ENCODE measurements at regions not wholly inside any gene's neighbourhood (a gene's known extent, or its start where the extent isn't known, plus 50 kb on each side); places are given as distances from the start of the nearest gene placed in this dataset.
A peak's percentile ranks its signal among the peaks of the same experiment; 100 is the strongest.
"Not testable (repeated sequence)": the region's sequence is repeated elsewhere in the genome, so short reads cannot be mapped to it uniquely, and the experiment has no call there.

DNA sequence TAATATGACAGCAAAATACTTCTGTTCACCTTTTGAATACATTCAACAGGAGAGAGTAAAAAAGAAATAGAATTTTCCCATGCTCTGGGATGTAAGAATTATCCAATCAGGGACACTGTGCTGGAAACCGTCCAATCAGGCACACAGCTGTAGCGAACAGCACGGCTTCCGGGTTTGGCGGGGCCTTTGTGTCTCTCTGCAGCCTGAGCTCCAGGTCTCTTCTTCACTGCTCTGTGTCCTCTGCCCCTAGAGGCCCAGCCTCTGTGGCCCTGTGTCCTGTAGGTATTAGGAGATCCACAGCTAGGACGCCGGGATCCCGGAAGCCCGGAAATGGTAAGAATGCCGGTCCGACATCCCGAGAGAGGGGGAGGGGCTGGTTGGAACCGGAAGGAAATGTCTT, 92.7 kb downstream of the ZNF737 start:
- 91 to 97% (median 95%) methylated on average over 12 to 13 of the region's 13 CpGs for WGBS, 5 donors
- H3K4me3 ChIP-seq, result no peak overlapping the region
- intact Hi-C loops (cut with DNase I; ENCODE audit: low total_unique reads), result no loop called here

DNA sequence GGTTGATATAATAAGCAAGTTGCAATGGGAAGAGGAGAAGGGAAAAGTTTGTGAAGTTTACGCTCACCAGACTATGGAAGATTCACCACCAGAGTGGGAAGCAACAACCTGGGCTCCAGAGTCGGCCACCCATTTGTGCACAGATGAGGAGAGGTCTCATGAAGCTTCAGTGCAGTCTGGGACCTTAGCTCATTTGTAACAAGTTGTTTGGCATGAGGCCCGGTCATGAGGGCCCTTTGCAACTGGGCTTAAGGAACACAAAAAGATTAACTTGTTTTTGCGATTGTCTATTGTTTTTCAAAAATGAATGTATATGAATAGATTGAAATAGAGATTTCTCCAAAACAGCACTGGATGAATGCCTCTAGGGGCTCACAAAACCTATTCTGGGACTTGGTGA, 94.2 kb downstream of the ZNF737 start:
- intact Hi-C loops (cut with DNase I; ENCODE audit: low total_unique reads), result no loop called here
- Histone ChIP-seq H3K9me3 (peaks cover 0 to 27% (median 11%) of the 10 kb centered on the region in 4 donors), H3K4me3 (no peak overlapping the region), H3K27me3 (no peaks in the 10 kb centered on the region), H3K4me1 (peaks cover 0 to 8% (median 0%) of the 10 kb centered on the region in 4 donors), H3K27ac (no peak overlapping the region), H3K36me3 (no peaks in the 10 kb centered on the region)
- TF ChIP-seq EP300 (IDR thresholded peaks at IDR 0.05), result no peak
- no peak for TF ChIP-seq POLR2AphosphoS5 (IDR thresholded peaks at IDR 0.05)
- TF ChIP-seq POLR2A (IDR thresholded peaks at IDR 0.05), result no peak
- TF ChIP-seq, protein P1, sequence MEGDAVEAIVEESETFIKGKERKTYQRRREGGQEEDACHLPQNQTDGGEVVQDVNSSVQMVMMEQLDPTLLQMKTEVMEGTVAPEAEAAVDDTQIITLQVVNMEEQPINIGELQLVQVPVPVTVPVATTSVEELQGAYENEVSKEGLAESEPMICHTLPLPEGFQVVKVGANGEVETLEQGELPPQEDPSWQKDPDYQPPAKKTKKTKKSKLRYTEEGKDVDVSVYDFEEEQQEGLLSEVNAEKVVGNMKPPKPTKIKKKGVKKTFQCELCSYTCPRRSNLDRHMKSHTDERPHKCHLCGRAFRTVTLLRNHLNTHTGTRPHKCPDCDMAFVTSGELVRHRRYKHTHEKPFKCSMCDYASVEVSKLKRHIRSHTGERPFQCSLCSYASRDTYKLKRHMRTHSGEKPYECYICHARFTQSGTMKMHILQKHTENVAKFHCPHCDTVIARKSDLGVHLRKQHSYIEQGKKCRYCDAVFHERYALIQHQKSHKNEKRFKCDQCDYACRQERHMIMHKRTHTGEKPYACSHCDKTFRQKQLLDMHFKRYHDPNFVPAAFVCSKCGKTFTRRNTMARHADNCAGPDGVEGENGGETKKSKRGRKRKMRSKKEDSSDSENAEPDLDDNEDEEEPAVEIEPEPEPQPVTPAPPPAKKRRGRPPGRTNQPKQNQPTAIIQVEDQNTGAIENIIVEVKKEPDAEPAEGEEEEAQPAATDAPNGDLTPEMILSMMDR (IDR thresholded peaks at IDR 0.05), result no peak
- WGBS, 5 donors, result 72 to 78% (median 72%) methylated on average over 4 of the region's 4 CpGs
- DNase-seq, result no peak

More for the DNA sequence above, 92.7 kb downstream of the ZNF737 start:
- Histone ChIP-seq H3K36me3 (no peaks in the 10 kb centered on the region), H3K9me3 (peaks cover 0 to 39% (median 16%) of the 10 kb centered on the region in 4 donors), H3K27me3 (no peaks in the 10 kb centered on the region), H3K4me1 (peaks cover 0 to 8% (median 0%) of the 10 kb centered on the region in 4 donors), H3K27ac (no peak overlapping the region)
- TF ChIP-seq POLR2AphosphoS5 (IDR thresholded peaks at IDR 0.05) (no peak), POLR2A (IDR thresholded peaks at IDR 0.05) (no peak), EP300 (IDR thresholded peaks at IDR 0.05) (no peak)
- TF ChIP-seq, protein P1 (IDR thresholded peaks at IDR 0.05), result no peak
- no peak for DNase-seq

DNA sequence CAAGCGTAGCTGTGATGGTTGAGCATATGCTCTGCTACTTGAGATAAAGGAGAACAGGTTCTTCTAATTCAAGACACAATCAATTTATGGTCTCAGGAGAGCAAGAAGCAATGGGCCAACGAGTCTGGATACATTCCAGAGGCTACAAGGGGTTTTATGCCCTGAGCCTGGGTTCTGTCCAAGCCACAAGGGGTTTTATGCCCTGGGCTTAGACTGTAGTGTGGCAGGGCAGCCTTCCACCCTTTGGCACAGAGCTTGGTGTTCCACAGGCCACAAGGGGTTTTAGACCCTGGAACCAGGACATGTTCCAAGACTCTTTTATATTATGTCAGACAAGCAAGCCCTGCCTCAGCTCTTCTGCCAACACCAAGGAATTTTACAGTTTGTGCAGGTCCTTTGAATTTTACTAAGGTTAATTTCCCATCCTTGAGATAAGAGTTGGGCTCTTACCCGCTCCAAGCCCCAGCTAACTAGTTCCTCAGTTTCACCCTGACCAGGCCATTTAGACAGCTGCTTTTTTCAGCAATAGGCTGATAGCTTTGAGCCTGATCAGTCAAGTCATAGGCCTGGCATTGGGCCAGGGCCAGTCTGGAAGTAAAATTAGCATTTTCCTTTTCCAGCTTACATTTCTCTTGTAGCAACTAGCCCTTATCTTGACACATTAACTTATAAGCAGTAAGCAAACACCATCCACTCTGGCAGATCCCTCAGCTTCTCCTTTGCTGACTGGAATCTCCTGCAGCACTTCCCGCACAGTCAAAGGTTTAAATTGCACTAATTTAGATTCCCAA, 95.0 kb downstream of the ZNF737 start:
- H3K4me3 ChIP-seq, result no peak overlapping the region
- peak; percentile 32 to 55 for DNase-seq
- H3K4me1 ChIP-seq, result peaks cover 0 to 8% (median 0%) of the 10 kb centered on the region in 4 donors
- peaks cover 0 to 19% (median 10%) of the 10 kb centered on the region in 4 donors for H3K9me3 ChIP-seq
- H3K27ac ChIP-seq, result no peak overlapping the region
- TF ChIP-seq EP300 (IDR thresholded peaks at IDR 0.05), result no peak
- H3K27me3 ChIP-seq, result no peaks in the 10 kb centered on the region
- intact Hi-C loops (cut with DNase I; ENCODE audit: low total_unique reads), result no loop called here
- H3K36me3 ChIP-seq, result no peaks in the 10 kb centered on the region
- WGBS, 5 donors, result 46 to 60% (median 57%) methylated on average over 4 of the region's 4 CpGs

DNA sequence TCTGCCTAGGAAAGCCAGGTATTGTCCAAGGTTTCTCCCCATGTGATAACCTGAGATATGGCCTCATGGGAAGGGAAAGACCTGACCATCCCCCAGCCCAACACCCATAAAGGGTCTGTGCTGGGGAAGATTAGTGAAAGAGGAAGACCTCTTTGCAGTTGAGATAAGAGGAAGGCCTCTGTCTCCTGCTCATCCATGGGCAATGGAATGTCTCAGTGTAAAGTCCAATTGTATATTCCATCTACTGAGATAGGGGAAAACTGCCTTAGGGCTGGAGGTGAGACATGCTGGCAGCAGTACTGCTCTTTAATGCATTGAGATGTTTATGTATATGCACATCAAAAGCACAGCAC, 99.0 kb downstream of the ZNF737 start:
- H3K27ac ChIP-seq; intact Hi-C loops (cut with DNase I; ENCODE audit: low total_unique reads); H3K4me3 ChIP-seq; H3K9me3 ChIP-seq; H3K36me3 ChIP-seq; H3K4me1 ChIP-seq; H3K27me3 ChIP-seq; DNase-seq: not testable (repeated sequence)

DNA sequence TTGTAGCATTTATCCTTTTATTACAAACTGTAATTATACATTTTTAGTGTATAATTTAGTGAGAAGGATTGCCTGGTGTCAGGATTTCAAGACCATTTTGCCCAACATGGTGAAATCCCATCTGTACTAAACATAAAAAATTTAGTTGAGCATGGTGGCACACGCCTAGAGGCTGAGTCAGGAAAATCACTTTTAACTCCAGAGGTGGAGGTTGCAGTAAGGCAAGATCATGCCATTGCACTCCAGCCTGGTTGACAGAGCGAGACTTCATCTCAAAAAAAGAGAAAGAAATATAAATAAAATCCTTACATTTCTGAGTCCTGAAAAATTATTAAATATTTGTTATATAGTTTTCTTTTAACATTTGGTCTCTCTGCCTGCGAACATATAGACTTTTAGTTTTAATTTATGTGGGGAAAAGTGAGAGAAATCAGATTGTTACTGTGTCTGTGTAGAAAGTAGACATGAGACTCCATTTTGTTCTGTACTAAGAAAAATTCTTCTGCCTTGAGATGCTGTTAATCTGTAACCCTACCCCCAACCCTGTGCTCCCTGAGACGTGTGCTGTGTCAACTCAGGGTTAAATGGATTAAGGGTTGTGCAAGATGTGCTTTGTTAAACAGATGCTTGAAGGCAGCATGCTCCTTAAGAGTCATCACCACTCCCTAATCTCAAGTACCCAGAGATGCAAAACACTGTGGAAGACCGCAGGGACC, 99.5 kb downstream of the ZNF737 start:
- DNase-seq; H3K4me3 ChIP-seq; H3K36me3 ChIP-seq; H3K27me3 ChIP-seq; H3K27ac ChIP-seq; intact Hi-C loops (cut with DNase I; ENCODE audit: low total_unique reads); H3K4me1 ChIP-seq; H3K9me3 ChIP-seq: not testable (repeated sequence)
- 50 to 68% (median 59%) methylated on average over 4 to 5 of the region's 5 CpGs for WGBS, 5 donors

DNA sequence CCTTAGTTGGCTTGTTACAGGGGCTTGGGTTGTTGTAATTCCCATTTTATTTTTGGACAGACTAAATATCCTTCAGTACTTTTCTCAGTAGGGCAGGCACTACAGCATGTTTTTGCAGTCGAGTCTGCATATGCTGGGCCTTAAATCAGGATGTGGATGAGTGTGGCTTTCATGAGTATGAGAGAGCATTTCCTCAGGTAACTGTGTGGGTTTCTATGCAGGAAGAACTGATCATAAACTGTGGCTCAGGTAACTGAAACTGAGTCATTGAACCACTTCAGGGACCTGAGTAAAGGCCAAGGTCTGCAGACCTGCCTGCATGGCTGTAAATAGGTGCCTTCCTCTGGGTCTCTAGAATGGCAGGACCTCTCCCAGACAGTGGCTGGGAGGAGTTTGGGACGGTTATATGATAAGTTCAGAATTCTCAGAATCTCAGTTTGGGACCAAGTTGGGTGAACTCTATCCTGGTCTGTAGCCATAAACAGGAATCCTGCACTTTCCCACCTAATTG, 112.1 kb downstream of the ZNF737 start:
- no peak overlapping the region for H3K4me3 ChIP-seq
- intact Hi-C loops (cut with DNase I; ENCODE audit: low total_unique reads), result no loop called here
- no peak overlapping the region for H3K27ac ChIP-seq
- TF ChIP-seq EP300 (IDR thresholded peaks at IDR 0.05) (no peak), POLR2A (IDR thresholded peaks at IDR 0.05) (no peak)
- TF ChIP-seq, protein P1 (IDR thresholded peaks at IDR 0.05), result no peak
- DNase-seq, result no peak
- no peaks in the 10 kb centered on the region for H3K4me1 ChIP-seq
- H3K9me3 ChIP-seq, result peaks cover 0 to 2% (median 0%) of the 10 kb centered on the region in 4 donors
- no peaks in the 10 kb centered on the region for H3K27me3 ChIP-seq
- no peaks in the 10 kb centered on the region for H3K36me3 ChIP-seq
- 62 to 86% (median 69%) methylated on average over 2 of the region's 2 CpGs for WGBS, 5 donors
